ENCODE measurements at regions not wholly inside any gene's neighbourhood (a gene's known extent, or its start where the extent isn't known, plus 50 kb on each side); places are given as distances from the start of the nearest gene placed in this dataset.
"Not testable (repeated sequence)": the region's sequence is repeated elsewhere in the genome, so short reads cannot be mapped to it uniquely, and the experiment has no call there.

DNA sequence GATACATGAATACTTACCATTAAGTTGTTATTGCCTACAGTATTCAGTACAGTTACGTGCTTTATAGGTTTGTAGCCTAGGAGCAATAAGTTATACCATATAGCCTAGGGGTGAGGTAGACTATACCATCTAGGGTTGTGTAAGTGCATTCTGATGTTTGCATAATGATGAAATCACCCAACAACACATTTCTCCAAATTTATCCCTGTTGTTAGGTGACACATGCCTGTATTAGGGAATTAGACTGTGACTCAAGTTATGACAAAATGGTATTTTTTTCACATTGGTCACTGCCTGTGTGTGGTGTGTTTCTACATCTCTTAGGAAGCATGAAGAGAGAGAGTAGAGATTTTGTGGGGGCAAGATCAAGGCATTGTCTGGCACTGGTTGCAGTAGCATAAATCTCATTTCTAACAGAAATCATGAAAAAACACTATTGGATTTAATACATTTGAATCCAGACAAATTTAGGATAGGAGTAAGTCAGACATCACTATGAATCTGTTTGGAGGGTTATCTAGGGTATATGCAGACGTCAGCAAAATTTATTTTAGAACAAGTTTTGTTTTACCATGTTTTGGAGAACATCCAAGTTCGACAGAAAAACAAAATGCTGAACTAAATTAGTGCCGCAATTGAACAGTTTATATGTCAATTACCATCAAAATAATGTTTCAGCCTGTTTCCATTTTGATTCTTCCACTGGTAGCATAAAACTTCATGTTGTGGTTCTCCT lies 332.1 kb downstream of the LMO7 start:
- DNase-seq, result no peak

DNA sequence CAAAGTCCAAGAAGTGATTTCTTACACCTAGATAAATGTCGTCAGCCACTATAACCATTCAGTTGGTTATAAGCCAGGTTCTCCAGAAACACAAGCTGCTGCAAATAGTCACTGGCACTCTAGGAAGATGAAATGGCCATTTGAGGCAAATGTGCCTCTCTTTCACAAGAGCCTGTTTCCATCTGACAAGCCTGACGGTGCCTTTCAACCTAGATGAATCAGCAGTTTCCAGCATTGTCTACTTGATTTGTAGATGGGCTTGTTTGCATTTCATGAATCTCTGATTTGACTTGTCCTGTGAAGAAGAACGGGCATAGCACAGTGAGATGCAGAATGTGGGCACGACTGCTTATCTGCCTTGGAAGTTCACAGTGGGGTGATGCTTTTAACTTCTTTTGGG lies 327.2 kb downstream of the LMO7 start:
- no peak for DNase-seq

DNA sequence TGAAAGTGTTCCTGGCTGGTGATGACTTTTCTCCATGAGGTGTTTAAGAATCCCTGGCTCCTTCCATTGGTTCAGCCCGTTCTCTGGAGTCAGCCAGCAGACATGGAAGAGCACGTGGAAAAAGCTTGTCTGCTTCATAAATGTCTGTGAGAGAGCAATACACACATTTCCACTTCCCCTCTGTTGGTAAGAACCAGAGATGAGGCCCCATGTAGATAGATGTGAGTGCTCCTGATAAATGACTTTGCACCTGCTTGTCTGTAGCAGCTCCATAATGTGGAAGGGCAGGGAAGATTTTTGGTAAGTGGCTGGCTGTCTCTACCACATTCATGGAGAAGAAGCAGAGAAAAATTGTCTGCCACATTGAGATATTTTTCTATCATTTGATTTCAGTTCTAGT lies 325.8 kb downstream of the LMO7 start:
- no peak for DNase-seq

DNA sequence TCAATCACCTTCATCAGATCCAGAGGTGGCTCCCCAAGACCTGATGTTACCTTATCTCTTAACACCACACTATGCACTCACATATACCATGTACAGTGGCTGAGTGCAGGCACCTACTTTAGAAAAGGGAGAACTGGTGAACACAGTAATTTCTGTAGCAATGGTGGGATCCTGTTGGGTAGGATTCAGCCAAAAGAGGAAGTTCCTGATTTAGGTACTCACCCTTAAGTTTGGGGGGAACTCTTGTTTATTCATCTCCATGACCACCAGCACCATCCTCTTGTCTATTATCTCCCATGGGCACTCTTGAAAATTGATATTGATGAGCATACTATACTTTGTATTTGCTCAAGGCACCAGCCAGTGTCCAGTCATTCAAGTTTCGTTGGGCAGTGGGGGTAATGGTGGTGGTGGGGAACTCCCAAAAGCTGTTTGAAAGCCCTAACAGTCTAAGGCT lies 324.4 kb downstream of the LMO7 start:
- no peak for DNase-seq

DNA sequence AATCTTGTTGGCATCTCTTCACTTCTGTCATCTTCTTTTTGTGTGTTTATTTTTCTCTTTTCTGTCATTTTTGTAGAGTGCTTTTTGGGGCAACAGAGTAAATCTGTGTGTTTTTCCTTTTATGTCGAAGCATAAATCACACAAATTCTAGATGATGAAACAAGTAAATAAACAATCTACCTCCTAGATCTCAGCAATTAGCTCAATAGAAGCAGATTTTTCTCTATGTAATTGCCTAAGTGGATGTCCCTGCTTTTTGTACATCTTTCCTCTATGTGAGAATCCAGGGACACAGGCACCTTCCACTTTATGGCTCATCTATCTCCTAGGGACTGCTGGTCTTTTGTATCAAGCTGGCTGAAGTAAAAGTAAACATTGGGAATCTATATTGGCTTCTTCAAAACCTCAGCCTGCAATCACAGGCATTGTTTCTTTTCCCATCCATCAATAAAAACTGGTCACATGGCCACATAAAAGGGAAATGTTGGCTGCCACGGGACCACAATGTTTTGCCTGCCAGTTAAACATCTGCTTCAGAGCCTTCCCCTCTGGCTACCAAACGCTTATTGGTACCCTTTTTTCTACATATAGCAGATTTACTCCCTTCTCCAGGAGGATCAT lies 323.8 kb downstream of the LMO7 start:
- no peak for DNase-seq

DNA sequence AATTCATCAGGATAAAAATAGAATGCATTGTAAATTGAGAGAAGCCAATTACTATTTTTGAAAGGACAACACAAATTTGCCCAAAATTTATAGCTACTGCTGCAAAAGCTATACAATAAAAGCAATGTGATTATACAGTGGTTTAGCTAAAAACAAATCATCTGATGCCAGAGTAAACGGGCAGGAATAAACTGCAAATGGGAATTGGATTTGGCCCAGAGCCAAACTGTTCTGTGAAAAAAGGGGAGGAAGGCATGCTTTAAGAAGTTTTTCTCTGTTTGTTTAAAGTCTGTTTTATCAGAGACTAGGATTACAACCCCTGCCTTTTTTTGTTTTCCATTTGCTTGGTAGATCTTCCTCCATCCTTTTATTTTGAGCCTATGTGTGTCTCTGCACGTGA lies 317.5 kb downstream of the LMO7 start:
- not testable (repeated sequence) for DNase-seq

DNA sequence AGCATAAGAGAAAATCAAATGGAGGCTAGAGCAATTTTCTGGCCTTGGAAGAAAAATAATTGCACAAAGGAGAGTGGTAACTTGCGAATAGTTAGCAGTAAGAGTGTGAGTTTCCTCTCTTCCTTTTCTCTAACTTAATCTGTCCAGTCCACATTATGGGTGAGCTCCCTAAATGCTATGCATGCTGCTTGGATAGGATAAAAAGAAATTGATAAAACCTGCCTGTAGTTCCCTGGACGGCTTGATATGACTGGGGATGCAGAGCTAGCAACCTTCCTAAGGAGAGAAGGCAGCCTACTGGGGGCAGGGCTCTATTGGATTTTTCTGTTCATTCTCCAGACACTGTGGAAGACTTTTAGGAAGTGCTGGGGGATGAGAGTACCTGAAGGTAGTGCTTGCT lies 311.3 kb downstream of the LMO7 start:
- no peak for DNase-seq

DNA sequence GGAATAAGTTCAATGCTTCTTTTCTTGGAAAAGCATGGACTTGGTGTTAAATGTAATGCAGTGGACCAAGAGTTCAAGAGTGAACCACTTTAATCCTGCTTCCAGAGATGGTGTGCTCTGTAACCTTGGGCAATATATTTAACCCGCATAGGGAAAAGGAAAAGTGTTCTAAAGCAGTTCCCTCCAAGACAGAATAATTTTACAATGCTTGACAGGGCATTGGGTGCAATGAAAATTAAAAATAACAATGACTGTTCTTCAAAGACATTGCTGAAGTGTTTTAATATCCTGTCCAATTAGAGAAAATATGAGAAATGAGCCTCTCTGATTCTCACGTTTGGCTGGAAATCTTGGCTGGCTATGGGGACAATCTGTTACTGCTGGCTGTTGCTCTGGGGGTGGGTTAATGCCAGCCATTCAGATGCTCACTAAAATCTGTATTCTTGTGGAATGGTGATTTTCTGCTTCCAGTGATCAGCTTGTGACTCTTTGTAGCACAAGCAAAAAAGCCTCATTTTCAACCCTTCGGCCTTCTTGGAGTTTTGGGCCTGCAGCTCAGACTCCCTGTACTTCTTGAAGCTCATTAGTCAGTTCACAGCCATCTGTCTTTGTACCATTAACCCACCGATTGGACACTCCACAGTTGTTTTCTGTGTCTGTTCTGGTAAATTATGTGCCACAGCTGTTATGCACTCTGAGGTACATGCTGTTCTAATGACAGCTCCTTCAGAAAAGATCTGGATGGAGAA lies 310.6 kb downstream of the LMO7 start:
- no peak for DNase-seq

DNA sequence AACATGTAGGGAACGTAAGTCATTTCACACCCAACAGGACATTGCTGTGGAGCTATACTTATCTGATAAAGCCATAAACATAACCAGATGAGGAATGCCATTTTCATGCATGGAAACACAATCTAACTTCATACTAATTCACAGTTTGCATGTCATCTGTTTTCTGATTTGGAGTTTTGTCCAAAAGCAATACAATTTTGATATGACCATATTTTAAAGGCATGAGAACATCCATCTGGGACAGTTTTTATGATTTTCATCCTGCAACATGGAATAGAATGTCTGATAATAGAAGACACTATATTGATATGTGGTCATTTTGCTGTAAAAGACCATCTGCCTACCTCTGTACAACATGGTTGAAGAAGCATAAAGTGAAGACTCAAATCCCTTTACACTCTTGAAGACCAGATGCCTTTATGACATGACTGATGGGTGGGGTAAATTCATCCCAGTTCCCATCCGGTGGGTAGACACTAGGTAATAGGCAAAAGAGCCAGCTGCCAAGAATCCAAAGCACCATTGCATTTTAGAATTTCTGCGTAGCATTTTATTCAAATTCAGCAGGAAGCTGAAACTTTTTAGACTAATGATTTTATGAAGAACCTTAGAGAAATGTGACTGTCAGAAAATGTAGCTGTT lies 309.8 kb downstream of the LMO7 start:
- no peak for DNase-seq

DNA sequence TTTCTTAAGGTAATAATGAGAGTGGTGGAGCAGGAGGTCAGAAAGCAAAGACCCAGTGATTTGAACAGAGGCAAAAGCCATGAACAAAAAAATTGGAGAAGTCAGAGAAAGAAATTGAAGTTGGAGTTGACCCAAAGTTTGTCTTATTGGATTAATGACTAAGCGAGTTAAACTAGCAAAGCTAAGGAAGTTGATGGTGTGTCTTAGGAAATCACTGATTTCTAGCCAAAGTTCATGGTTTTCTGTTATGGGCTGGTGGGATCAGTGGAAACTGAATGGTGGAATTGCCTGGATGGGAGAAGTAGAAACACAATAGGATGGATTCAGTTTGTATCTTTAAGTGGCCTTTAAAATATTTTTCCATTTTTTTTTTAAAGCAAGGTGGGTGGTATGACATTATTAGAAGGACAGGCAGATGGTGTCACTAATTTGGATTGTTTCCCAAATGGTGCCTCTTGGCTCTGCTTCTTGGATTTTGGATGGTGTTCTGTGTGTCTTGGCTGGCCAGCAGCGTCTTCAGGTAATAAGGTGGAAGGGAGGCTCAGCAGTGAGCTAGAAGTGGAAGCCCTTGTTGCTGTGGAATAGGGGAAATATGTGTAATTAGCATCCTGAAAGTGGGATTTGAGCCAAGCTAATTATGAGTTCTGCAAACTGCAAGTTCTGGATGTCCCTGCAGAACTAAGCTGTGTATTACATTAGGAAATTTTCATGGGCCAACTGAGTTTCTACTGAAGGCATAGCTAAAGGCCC lies 302.9 kb downstream of the LMO7 start:
- no peak for DNase-seq

DNA sequence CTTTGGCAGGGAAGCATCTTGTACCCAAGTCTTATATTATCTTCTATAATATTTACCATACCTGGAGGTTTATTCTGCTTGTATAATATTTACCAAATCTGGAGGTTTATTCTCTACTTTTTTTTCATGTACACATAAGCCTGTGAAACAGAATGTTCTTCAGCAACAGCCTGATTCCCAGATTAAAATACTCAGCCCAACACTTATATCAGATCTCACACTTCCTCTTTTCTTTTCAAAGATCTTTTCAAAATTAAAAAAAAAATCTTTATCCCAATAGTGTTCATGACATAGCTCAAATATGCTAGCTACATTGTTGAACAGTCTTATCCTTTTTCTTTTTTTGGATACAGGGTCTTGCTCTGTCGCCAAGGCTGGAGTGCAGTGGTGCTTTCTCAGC lies 300.7 kb downstream of the LMO7 start:
- no peak for DNase-seq

DNA sequence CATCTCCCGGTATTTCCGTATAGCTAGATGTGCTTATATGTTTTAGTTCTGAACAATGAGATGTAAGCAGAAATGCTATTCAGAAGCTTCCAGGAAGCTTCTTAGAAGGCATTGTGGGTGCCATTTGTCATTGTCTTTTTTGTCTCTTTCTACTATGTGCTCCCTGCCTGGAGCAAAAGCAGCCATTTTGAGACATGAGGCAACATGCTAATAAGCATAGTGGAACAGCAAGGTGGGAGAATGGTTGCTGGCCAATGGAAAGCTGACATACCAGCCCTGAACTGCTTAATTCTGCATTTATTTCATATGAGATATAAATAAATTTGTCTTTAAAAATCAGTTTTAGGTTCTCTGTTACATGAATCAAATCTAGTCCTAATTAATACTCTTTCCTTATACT lies 299.7 kb downstream of the LMO7 start:
- DNase-seq, result no peak

DNA sequence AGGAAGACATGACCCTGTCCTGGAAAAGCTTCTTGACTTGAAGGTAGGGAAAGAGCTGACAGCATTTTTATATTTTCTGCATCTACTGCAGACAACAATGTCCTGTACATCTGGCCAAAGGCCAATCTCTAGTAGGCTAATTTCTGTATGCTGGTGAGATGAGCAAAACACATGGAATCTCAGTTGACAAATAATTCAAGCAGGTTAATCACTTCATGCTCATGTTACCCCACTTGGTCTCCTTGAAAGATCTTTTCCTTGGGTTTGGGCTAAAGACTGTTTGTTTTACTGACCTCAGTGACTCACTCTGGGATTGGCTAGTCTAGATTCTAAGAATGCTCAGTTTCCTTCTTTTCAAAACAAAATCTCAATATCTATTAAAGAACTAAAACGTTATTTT lies 298.8 kb downstream of the LMO7 start:
- no peak for DNase-seq

DNA sequence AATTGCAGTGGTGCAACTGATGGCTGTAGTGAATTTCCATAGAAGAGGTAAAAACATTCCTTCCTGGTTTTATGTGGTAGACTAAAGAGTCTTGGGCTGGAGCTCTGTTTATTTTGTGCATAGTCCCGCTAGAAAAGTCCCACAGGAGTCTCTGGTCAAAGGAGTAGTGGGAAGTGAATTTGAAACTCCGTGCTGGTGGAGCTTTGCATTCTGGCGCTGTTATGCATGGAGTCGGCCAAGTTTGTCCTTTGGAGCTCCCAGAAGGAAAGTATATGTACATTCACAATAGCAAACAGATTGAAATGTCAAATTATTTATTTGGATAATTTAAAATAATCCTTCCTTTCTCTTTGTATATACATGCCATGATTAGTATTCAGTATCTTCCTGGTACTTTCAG lies 296.5 kb downstream of the LMO7 start:
- DNase-seq, result no peak

DNA sequence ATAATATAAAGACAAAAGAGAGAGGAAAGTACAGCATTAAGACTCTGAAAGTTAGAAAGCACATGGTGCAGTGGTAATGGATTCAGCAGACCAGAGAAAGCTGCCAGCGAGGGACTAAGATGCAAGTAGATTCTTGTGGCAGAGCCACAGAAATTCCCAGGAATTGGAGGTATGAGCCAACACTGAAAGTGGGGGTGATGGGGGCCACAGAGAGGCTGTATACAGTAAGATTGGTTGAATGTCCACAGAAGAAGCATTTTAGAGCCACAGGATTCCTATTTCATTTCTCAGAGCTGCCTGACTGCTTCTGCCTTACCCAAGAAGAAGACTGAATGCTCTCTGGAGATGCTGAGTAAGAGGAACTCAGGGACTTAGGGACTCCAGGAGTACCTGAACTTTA lies 295.0 kb downstream of the LMO7 start:
- no peak for DNase-seq

DNA sequence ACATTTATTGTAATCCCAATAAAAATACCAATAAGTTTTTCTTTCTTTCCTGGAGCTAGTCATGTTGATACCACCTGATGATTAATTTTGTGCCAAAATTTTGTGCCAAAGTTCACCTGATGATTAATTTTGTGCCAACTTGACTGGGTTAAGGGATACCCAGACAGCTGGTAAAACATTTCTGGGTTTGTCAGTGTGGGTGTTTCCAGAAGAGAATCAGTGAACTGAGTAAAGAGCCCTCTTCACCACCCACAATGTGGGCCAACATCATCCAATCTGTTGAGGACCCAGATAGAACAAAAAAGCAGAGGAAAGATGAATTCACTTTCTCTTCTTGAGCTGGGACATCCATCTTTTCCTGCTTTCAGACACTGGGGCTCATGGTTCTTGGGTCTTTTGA lies 292.9 kb downstream of the LMO7 start:
- DNase-seq, result no peak

DNA sequence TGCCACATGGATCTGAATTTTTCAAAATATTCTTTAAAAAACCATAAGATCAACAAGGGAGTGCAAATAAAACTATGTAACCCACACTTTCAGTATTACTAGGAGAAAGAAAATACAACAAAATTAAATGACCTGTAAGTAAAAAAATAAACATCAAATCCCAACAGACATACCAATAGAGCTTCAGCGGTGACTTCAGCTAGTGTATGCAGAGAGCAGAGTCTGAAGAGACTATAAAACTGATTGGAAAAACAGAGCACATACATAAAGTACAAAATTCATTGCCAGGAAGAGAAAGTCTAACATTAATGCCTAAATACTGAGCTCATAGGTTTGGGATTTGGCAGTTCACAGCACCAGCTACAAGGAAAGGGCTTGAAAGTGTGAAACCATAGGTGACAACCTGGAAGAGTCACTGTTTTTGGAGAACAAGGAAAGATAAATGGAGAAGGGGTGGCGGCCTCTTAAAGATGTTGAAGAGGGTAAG lies 291.1 kb downstream of the LMO7 start:
- no peak for DNase-seq

DNA sequence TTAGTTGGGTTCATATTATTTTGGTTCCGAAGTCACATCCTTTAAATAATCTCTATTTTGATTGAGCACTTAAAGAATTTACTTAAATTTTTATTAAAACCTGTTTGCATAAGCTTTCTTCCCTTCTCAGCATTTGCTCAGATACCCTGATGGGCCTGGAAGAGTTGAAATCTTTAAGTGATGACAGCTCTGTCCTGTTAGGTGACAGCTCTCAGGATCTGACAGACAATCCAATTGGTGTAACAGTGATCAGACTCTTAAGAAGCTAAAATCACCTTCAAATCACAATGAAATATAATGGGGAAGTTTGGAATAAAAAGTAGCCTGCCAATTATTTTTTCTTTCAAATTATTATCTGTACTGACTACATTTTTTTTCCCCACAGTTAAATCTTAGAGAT lies 284.4 kb downstream of the LMO7 start:
- no peak for DNase-seq

DNA sequence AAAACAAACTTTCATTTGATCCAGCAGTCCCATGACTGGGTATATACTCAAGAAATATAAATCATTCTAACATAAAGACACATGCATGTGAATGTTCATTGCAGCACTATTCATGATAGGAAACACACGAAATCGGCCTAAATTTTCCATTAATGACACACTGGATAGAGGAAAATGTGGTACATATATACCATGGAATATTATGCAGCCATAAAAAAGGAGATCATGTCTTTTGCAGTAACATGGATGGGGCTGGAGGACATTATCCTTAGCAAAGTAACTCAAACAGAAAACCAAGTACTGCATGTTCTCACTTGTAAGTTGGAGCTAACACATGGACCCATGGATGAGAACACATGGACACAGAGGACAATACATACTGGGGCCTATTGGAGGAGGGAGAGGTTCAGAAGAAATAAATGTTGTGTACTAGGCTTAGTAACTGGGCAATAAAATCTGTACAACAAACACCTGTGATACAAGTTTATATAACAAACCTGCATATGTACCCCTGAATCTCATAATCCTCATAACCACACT lies 283.6 kb downstream of the LMO7 start:
- no peak for DNase-seq

DNA sequence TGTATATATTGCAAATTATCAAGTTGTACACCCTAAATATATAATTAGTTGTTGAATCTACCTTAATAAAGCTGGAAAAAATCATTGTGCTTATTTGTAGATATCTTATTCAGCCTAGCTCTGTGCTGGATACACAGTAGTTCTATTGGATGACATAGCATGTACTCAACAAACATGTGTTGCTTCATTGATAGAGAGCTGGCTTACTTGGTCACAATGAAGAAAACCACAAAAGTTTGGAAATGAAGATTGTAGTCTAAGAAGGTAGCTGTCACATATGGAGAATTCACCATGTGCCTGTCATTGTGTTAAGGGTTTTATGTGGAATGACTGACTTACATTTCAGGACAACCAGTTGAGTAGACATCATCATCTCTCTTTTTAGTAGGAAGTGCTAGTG lies 278.9 kb downstream of the LMO7 start:
- DNase-seq, result no peak

DNA sequence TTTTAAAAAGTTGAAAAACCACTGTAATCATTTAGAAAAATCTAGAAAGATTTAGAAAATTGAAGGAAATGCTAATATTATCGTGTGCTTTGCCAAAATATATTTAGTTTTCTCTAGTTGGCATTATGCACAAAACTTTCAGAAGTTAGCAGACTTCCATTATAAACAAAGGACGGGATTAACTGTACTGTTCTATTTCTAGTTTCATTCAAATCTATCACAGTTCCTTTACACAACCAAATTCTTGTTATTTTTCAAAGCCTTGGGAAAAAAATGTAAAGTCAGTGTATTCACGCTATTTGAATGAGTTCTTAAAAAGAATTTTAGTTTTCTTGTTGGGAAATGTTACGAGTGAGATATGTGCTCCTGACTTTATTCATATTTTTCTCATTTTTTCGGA lies 277.8 kb downstream of the LMO7 start:
- DNase-seq, result no peak

DNA sequence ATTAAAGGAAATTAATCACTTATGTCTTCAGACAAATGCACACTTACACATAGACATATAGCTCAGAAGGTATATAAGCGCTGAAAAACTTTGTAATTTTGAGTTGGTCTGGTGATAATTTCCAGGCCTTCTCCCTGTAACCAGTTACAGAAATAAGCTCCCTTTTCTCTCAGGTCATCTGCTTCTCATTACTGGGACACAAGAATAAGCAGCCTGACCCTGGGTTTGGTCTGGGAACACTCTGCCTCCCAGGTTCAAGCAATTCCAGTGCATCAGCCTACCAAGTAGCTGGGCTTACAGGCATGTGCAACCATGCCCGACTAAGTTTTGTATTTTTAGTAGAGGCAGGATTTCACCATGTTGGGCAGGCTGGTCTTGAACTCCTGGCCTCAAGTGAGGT lies 274.5 kb downstream of the LMO7 start:
- no peak for DNase-seq

All from CD4-positive, alpha-beta T cell treated with Interleukin-15 for 1 hour (primary cell).